Endothelial cell of umbilical vein (primary cell): ENCODE measurements at regions not wholly inside any gene's neighbourhood (a gene's known extent, or its start where the extent isn't known, plus 50 kb on each side); places are given as distances from the start of the nearest gene placed in this dataset.

Source experiments
- BruUV-seq: library from RNA; stranded (reverse); fragments of 400-500 nt; replicated peaks from 2 replicates; lab custom pipeline; 2021; lab: Mats Ljungman, UMichigan
- CTCF ChIA-PET: fragments of 300-600, 350-600 bp; sonication (Branson Sonifier 250); formaldehyde crosslinking; loops from one replicate; lab custom pipeline; 2021; ENCODE audit warnings: antibody characterized with exemption, inconsistent platforms; lab: Charles Lee
- POLR2A ChIA-PET: fragments of 300-600, 350-600 bp; sonication (Branson Sonifier 250); formaldehyde crosslinking; loops from one replicate; lab custom pipeline; 2021; ENCODE audit warnings: antibody characterized with exemption, inconsistent platforms; lab: Charles Lee
- DNase-seq: peaks from one replicate; pipeline ENCODE4 v3.0.0-alpha.2; 2011; ENCODE audit warnings: low read depth, low spot score
- FAIRE-seq: peaks from 2 replicates; lab custom pipeline; 2011; peaks lifted over from hg19 to GRCh38; lab: Jason Lieb, UNC
- H2AFZ ChIP-seq: 2 replicates; pipeline ENCODE4 v1.6.0; 2012; ENCODE audit warnings: low read depth, low read length, control low read depth, inconsistent platforms
- H3K27ac ChIP-seq: 2 replicates; pipeline ENCODE4 v1.5.1; 2011; ENCODE audit warnings: low read depth, mild to moderate bottlenecking, control low read depth, low read length, moderate library complexity; ENCODE audit not compliant: insufficient read depth
- H3K27me3 ChIP-seq, 2 experiments: 2 replicates each; pipeline versions ENCODE4 v1.6.0 to v1.6.1; 2011; ENCODE audit warnings: low read length in 2 of 2, mixed read lengths in 1 of 2; ENCODE audit not compliant: control insufficient read depth in 2 of 2, insufficient read depth in 2 of 2
- H3K36me3 ChIP-seq, 2 experiments: 2 replicates in 1 of 2; 3 replicates in 1 of 2; pipeline ENCODE4 v1.5.1; 2011; ENCODE audit warnings: low read length in 2 of 2, mild to moderate bottlenecking in 1 of 2, moderate library complexity in 1 of 2; ENCODE audit not compliant: control insufficient read depth in 2 of 2, insufficient read depth in 2 of 2; ENCODE audit errors: extremely low read depth in 1 of 2
- H3K4me1 ChIP-seq: 3 replicates; pipeline ENCODE4 v1.5.1; 2011; ENCODE audit warnings: mild to moderate bottlenecking, low read length; ENCODE audit not compliant: control insufficient read depth, insufficient read depth; ENCODE audit errors: extremely low read depth
- H3K4me2 ChIP-seq: 2 replicates; pipeline ENCODE4 v1.6.1; 2011; ENCODE audit warnings: low read length, control low read depth, mixed read lengths; ENCODE audit not compliant: insufficient read depth
- H3K4me3 ChIP-seq, 3 experiments: fragments of 200-600 bp in 1 of 3; sonication (generic), shearing (Covaris generic) in 1 of 3; replicated peaks in 1 of 3; 2 replicates each; pipeline ENCODE4 v1.5.1; 2011 to 2016; ENCODE audit warnings: control low read depth in 3 of 3, low read length in 3 of 3, mild to moderate bottlenecking in 2 of 3, inconsistent platforms in 1 of 3, low read depth in 1 of 3, moderate library complexity in 1 of 3; ENCODE audit not compliant: insufficient read depth in 1 of 3
- H3K79me2 ChIP-seq: 2 replicates; pipeline ENCODE4 v1.6.0; 2012; ENCODE audit warnings: low read length, inconsistent platforms; ENCODE audit not compliant: control insufficient read depth, insufficient read depth
- H3K9ac ChIP-seq: replicated peaks from 2 replicates; pipeline ENCODE3; 2011; ENCODE audit warnings: low read length, control low read depth; ENCODE audit not compliant: insufficient read depth; ENCODE audit errors: extremely low read depth
- H3K9me1 ChIP-seq: replicated peaks from 3 replicates; pipeline ENCODE4 v1.6.0; 2011; ENCODE audit warnings: mild to moderate bottlenecking, low read length; ENCODE audit not compliant: control insufficient read depth, insufficient read depth; ENCODE audit errors: extremely low read depth
- H3K9me3 ChIP-seq: replicated peaks from 2 replicates; pipeline ENCODE4 v1.5.1; 2012; ENCODE audit warnings: low read length, inconsistent platforms; ENCODE audit not compliant: control insufficient read depth, insufficient read depth
- H4K20me1 ChIP-seq: replicated peaks from 2 replicates; pipeline ENCODE3; 2011; ENCODE audit warnings: mild to moderate bottlenecking, low read length; ENCODE audit not compliant: control insufficient read depth, insufficient read depth; ENCODE audit errors: extremely low read depth
- CTCF ChIP-seq, 2 donors: IDR thresholded peaks; 1 replicate in 1 of 2; 2 replicates in 1 of 2; pipeline ENCODE4 v1.5.1; 2011; ENCODE audit warnings: low read length in 2 of 2, mild to moderate bottlenecking in 2 of 2, moderate library complexity in 2 of 2, control low read depth in 1 of 2, inconsistent platforms in 1 of 2, low read depth in 1 of 2; ENCODE audit not compliant: insufficient read depth in 1 of 2; ENCODE audit errors: extremely low read depth in 1 of 2
- EZH2 ChIP-seq: IDR thresholded peaks from 2 replicates; pipeline ENCODE4 v1.6.1; 2012; ENCODE audit warnings: borderline replicate concordance, low read depth, mild to moderate bottlenecking, moderate library complexity, low read length, inconsistent platforms; ENCODE audit not compliant: severe bottlenecking
- FOS ChIP-seq: IDR thresholded peaks from 2 replicates; pipeline ENCODE4 v1.6.1; 2011; ENCODE audit warnings: mild to moderate bottlenecking, low read length, moderate library complexity, borderline replicate concordance; ENCODE audit not compliant: insufficient read depth
- GATA2 ChIP-seq: IDR thresholded peaks from 2 replicates; pipeline ENCODE4 v1.7.0; 2011; ENCODE audit warnings: low read depth, mild to moderate bottlenecking, moderate library complexity, mixed read lengths, low read length; ENCODE audit not compliant: insufficient read length, insufficient read depth
- JUN ChIP-seq: IDR thresholded peaks from 2 replicates; pipeline ENCODE4 v1.6.1; 2011; ENCODE audit warnings: borderline replicate concordance, low read depth; ENCODE audit not compliant: insufficient read length, insufficient read depth
- MAX ChIP-seq: IDR thresholded peaks from 2 replicates; pipeline ENCODE4 v1.6.1; 2011; ENCODE audit not compliant: insufficient read depth, insufficient read length
- MYC ChIP-seq: IDR thresholded peaks from one replicate; pipeline ENCODE4 v1.6.1; 2011; ENCODE audit warnings: mild to moderate bottlenecking, low read depth, low read length
- POLR2A ChIP-seq: IDR thresholded peaks from 2 replicates; pipeline ENCODE4 v1.6.1; 2012; ENCODE audit warnings: low read depth, mild to moderate bottlenecking, control low read depth, low read length
- POLR2AphosphoS5 ChIP-seq: IDR thresholded peaks from 2 replicates; pipeline ENCODE4 v1.6.1; 2012; ENCODE audit warnings: low read depth, mild to moderate bottlenecking, control low read depth, low read length, moderate library complexity; ENCODE audit not compliant: insufficient read depth
- dilution Hi-C: fragments of 300-500 bp; cut with MboI; formaldehyde crosslinking; loops from one replicate; pipeline ENCODE4 v1.15.0; 2019; ENCODE audit warnings: low sequenced_read_pairs; ENCODE audit not compliant: extremely low pct_ligation_motif_present
- intact Hi-C: fragments of 100-400 bp; cut with micrococcal nuclease; formaldehyde crosslinking; loops from one replicate; pipeline ENCODE4 v1.10.0; 2022

- intact Hi-C loops = no loop called here
Measured at GRCh38 chr12:30874455-30875321, 51.9 kb upstream of the TSPAN11 start.

More at GRCh38 chr12:30874455-30875321, 51.9 kb upstream of the TSPAN11 start:
- CTCF ChIA-PET = interaction anchor here (1.2 to 2.3 kb wide), 2 partner anchors 27 to 111 kb away, joined by 3 to 9 read pairs; no protein-coding TSS in a partner anchor
- POLR2A ChIA-PET = no interaction called here
- Histone ChIP-seq H3K4me3 (no peak overlapping the region), H2AFZ (no peak overlapping the region), H3K79me2 (no peaks in the 10 kb centered on the region), H3K4me1 (no peaks in the 10 kb centered on the region), H4K20me1 (no peaks in the 10 kb centered on the region), H3K36me3 (no peaks in the 10 kb centered on the region), H3K27ac (no peak overlapping the region), H3K9ac (no peak overlapping the region), H3K9me1 (no peaks in the 10 kb centered on the region), H3K4me2 (no peak overlapping the region), H3K9me3 (no peaks in the 10 kb centered on the region), H3K27me3 (peaks cover 3 to 8% of the 10 kb centered on the region in 2 experiments)
- TF ChIP-seq POLR2AphosphoS5 (no peak), FOS (no peak), CTCF (IDR thresholded peaks at IDR 0.05; ENCODE audit: extremely low read depth in 1 of 2, insufficient read depth in 1 of 2, low read depth in 1 of 2, low read length in 2 of 2) (no peak), POLR2A (no peak), MAX (no peak), GATA2 (no peak), EZH2 (no peak), MYC (no peak), JUN (no peak)
- BruUV-seq = no TSS peak
- DNase-seq (no peak), FAIRE-seq (no peak)
- dilution Hi-C loops = no loop called here
